H1 (cell line): ENCODE measurements at regions not wholly inside any gene's neighbourhood (a gene's known extent, or its start where the extent isn't known, plus 50 kb on each side); places are given as distances from the start of the nearest gene placed in this dataset.

Source experiments
- CTCF ChIA-PET: fragments of 300-600 bp; sonication (Branson Sonifier 250); formaldehyde crosslinking; loops from one replicate; lab custom pipeline; 2021; ENCODE audit not compliant: partially characterized antibody; lab: Charles Lee
- POLR2A ChIA-PET: fragments of 300-600 bp; sonication (Branson Sonifier 250); formaldehyde crosslinking; loops from one replicate; lab custom pipeline; 2021; ENCODE audit warnings: inconsistent platforms; ENCODE audit not compliant: partially characterized antibody; lab: Charles Lee
- DNase-seq, 2 experiments: peaks; one replicate each; pipeline versions ENCODE4 v3.0.0 to v3.0.0-alpha.2; 2010 to 2022; ENCODE audit warnings: low spot score in 2 of 2, low read depth in 1 of 2, mixed read lengths in 1 of 2
- FAIRE-seq: peaks from 2 replicates; lab custom pipeline; 2011; peaks lifted over from hg19 to GRCh38; lab: Jason Lieb, UNC
- H2AFZ ChIP-seq: 2 replicates; pipeline ENCODE4 v1.8.1; 2012; ENCODE audit warnings: low read length, inconsistent platforms
- H2AK5ac ChIP-seq: 2 replicates; pipeline ENCODE4 v1.6.1; 2013; ENCODE audit warnings: low read depth, low read length
- H2BK120ac ChIP-seq: replicated peaks from 2 replicates; pipeline ENCODE3; 2013; ENCODE audit warnings: low read depth, low read length, inconsistent platforms
- H2BK12ac ChIP-seq: 2 replicates; pipeline ENCODE4 v1.6.1; 2013; ENCODE audit warnings: low read depth, low read length
- H2BK15ac ChIP-seq: 2 replicates; pipeline ENCODE4 v1.6.1; 2013; ENCODE audit warnings: low read length
- H2BK20ac ChIP-seq: 2 replicates; pipeline ENCODE4 v1.6.1; 2013; ENCODE audit warnings: low read length
- H2BK5ac ChIP-seq: 2 replicates; pipeline ENCODE4 v1.6.1; 2013; ENCODE audit warnings: low read depth, low read length
- H3K14ac ChIP-seq: 2 replicates; pipeline ENCODE4 v1.6.1; 2013; ENCODE audit warnings: inconsistent platforms; ENCODE audit not compliant: insufficient read length
- H3K18ac ChIP-seq: 2 replicates; pipeline ENCODE4 v1.6.1; 2013; ENCODE audit warnings: low read length; ENCODE audit errors: extremely low read depth
- H3K23ac ChIP-seq: 2 replicates; pipeline ENCODE4 v1.6.1; 2013; ENCODE audit warnings: inconsistent platforms; ENCODE audit not compliant: insufficient read length
- H3K23me2 ChIP-seq: 2 replicates; pipeline ENCODE4 v1.6.1; 2013; ENCODE audit warnings: low read depth, low read length
- H3K27ac ChIP-seq: 2 replicates; pipeline ENCODE4 v1.6.1; 2011; ENCODE audit warnings: low read depth, low read length, inconsistent platforms
- H3K27me3 ChIP-seq, 4 experiments: replicated peaks in 1 of 4; 1 replicate in 1 of 4; 2 replicates in 3 of 4; pipeline versions ENCODE4 v1.6.1 to v1.8.1; 2011 to 2013; ENCODE audit warnings: low read length in 3 of 4, mild to moderate bottlenecking in 3 of 4, inconsistent platforms in 2 of 4, mixed read lengths in 2 of 4, moderate library complexity in 1 of 4; ENCODE audit not compliant: control insufficient read depth in 3 of 4, insufficient read depth in 3 of 4; ENCODE audit errors: extremely low read depth in 1 of 4
- H3K36me3 ChIP-seq, 4 experiments: 2 replicates each; pipeline versions ENCODE4 v1.6.1 to v1.8.1; 2011 to 2013; ENCODE audit warnings: mild to moderate bottlenecking in 4 of 4, low read length in 3 of 4, moderate library complexity in 2 of 4, control low read depth in 1 of 4, inconsistent platforms in 1 of 4; ENCODE audit not compliant: insufficient read depth in 4 of 4, control insufficient read depth in 2 of 4
- H3K4ac ChIP-seq: replicated peaks from 2 replicates; pipeline ENCODE3; 2013; ENCODE audit warnings: low read length, low read depth, mixed read lengths, inconsistent platforms; ENCODE audit not compliant: insufficient read length
- H3K4me1 ChIP-seq, 4 experiments: replicated peaks in 1 of 4; 1 replicate in 1 of 4; 2 replicates in 3 of 4; pipeline versions ENCODE4 v1.6.1 to v1.8.1; 2011 to 2013; ENCODE audit warnings: low read length in 3 of 4, inconsistent platforms in 2 of 4, mixed read lengths in 1 of 4; ENCODE audit not compliant: insufficient read depth in 4 of 4, control insufficient read depth in 3 of 4
- H3K4me2 ChIP-seq, 2 experiments: 2 replicates each; pipeline versions ENCODE4 v1.6.1 to v1.8.1; 2011 to 2013; ENCODE audit warnings: low read depth in 2 of 2, low read length in 2 of 2, control low read depth in 1 of 2, inconsistent platforms in 1 of 2, mild to moderate bottlenecking in 1 of 2; ENCODE audit not compliant: insufficient read depth in 1 of 2
- H3K4me3 ChIP-seq, 4 experiments: fragments of 200-600, 300-600 bp in 1 of 4; sonication (generic), shearing (Covaris generic), sonication (Bioruptor Twin) in 1 of 4; 2 replicates each; pipeline versions ENCODE4 v1.5.1 to v1.8.1; 2011 to 2016; ENCODE audit warnings: low read length in 4 of 4, low read depth in 3 of 4, control low read depth in 2 of 4, inconsistent platforms in 2 of 4, mild to moderate bottlenecking in 2 of 4, mixed read lengths in 1 of 4, moderate library complexity in 1 of 4; ENCODE audit not compliant: insufficient read depth in 2 of 4; ENCODE audit errors: extremely low read depth in 1 of 4
- H3K56ac ChIP-seq: replicated peaks from 2 replicates; pipeline ENCODE3; 2013; ENCODE audit warnings: low read depth, mild to moderate bottlenecking, mixed read lengths, low read length, inconsistent platforms; ENCODE audit not compliant: insufficient read length
- H3K79me1 ChIP-seq: 2 replicates; pipeline ENCODE4 v1.6.1; 2013; ENCODE audit warnings: low read depth, low read length, control low read depth
- H3K79me2 ChIP-seq, 2 experiments: 2 replicates each; pipeline versions ENCODE4 v1.6.1 to v1.8.1; 2012 to 2013; ENCODE audit warnings: low read length in 2 of 2, mild to moderate bottlenecking in 2 of 2, inconsistent platforms in 1 of 2; ENCODE audit not compliant: insufficient read depth in 2 of 2, control insufficient read depth in 1 of 2
- H3K9ac ChIP-seq, 4 experiments: replicated peaks in 1 of 4; 1 replicate in 1 of 4; 2 replicates in 3 of 4; pipeline versions ENCODE4 v1.6.1 to v1.8.1; 2011 to 2013; ENCODE audit warnings: low read depth in 3 of 4, low read length in 3 of 4, control low read depth in 2 of 4, mild to moderate bottlenecking in 2 of 4, moderate library complexity in 2 of 4, inconsistent platforms in 1 of 4; ENCODE audit errors: extremely low read depth in 1 of 4
- H3K9me3 ChIP-seq, 2 experiments: 2 replicates each; pipeline versions ENCODE4 v1.6.1 to v1.8.1; 2012 to 2013; ENCODE audit warnings: mild to moderate bottlenecking in 2 of 2, moderate library complexity in 2 of 2, control low read depth in 1 of 2, inconsistent platforms in 1 of 2, low read depth in 1 of 2, low read length in 1 of 2, mixed read lengths in 1 of 2; ENCODE audit not compliant: insufficient read depth in 2 of 2
- H4K20me1 ChIP-seq, 2 experiments: replicated peaks in 1 of 2; 2 replicates each; pipeline versions ENCODE3 to v1.8.1; 2011 to 2013; ENCODE audit warnings: inconsistent platforms in 2 of 2, low read length in 2 of 2, mild to moderate bottlenecking in 1 of 2; ENCODE audit not compliant: insufficient read depth in 2 of 2, control insufficient read depth in 1 of 2
- H4K5ac ChIP-seq: 2 replicates; pipeline ENCODE4 v1.6.1; 2013; ENCODE audit warnings: low read length, low read depth, mixed read lengths, inconsistent platforms; ENCODE audit not compliant: insufficient read length
- H4K8ac ChIP-seq: 2 replicates; pipeline ENCODE4 v1.8.0; 2013; ENCODE audit warnings: mild to moderate bottlenecking, moderate library complexity, low read length, inconsistent platforms; ENCODE audit not compliant: insufficient read depth; ENCODE audit errors: extremely low read depth
- H4K91ac ChIP-seq: replicated peaks from 2 replicates; pipeline ENCODE3; 2013; ENCODE audit warnings: low read length, mixed read lengths, inconsistent platforms; ENCODE audit not compliant: insufficient read length
- HDAC2 ChIP-seq, 2 experiments: fragments of 300-600 bp in 1 of 2; sonication (generic) in 1 of 2; IDR thresholded peaks; 2 replicates each; pipeline ENCODE4 v1.6.1; 2011 to 2012; ENCODE audit warnings: low read depth in 2 of 2, low read length in 2 of 2, mild to moderate bottlenecking in 2 of 2, moderate library complexity in 2 of 2, borderline replicate concordance in 1 of 2, inconsistent platforms in 1 of 2
- whole genome bisulfite sequencing, 2 experiments: shearing (Covaris generic) in 1 of 2; methylation state at CpG; one replicate each; pipeline versions ENCODE4 v1.1.6 to v1.1.7; 2013 to 2015; ENCODE audit warnings: low lambda C conversion rate in 2 of 2, mixed read lengths in 2 of 2, inconsistent platforms in 1 of 2, low coverage in 1 of 2, missing lambda C conversion rate in 1 of 2; ENCODE audit not compliant: insufficient replicate concordance in 2 of 2, insufficient coverage in 1 of 2, insufficient read length in 1 of 2; ENCODE audit errors: extremely low coverage in 1 of 2, missing lambda C conversion rate in 1 of 2; 5-methylcytosine and 5-hydroxymethylcytosine counted together

GRCh38 chr2:5242751-5243150 lies 449.4 kb upstream of the SOX11 start:
- Histone ChIP-seq H3K4me3 (no peak overlapping the region), H4K5ac (no peak overlapping the region), H2BK15ac (no peak overlapping the region), H4K8ac (no peak overlapping the region), H4K20me1 (no peaks in the 10 kb centered on the region), H2AFZ (peak overlapping the region; percentile 88; the same call in 1 of the 2 replicates), H3K79me1 (no peaks in the 10 kb centered on the region), H2AK5ac (no peak overlapping the region), H3K4ac (no peak overlapping the region), H3K4me1 (no peaks in the 10 kb centered on the region), H3K4me2 (no peak overlapping the region), H4K91ac (no peak overlapping the region), H3K9ac (no peak overlapping the region), H2BK120ac (no peak overlapping the region), H3K36me3 (no peaks in the 10 kb centered on the region), H2BK20ac (no peak overlapping the region), H3K27me3 (no peaks in the 10 kb centered on the region), H3K56ac (no peak overlapping the region), H2BK12ac (no peak overlapping the region), H3K23me2 (no peaks in the 10 kb centered on the region), H3K23ac (no peak overlapping the region), H3K79me2 (no peaks in the 10 kb centered on the region), H3K18ac (no peak overlapping the region), H2BK5ac (no peak overlapping the region), H3K14ac (no peak overlapping the region), H3K9me3 (no peaks in the 10 kb centered on the region), H3K27ac (no peak overlapping the region)
- 89% methylated on average over 3 of the region's 3 CpGs; no CpG with 5 or more reads in 1 of the 2 experiments for WGBS, 2 experiments
- DNase-seq: no peak
- TF ChIP-seq HDAC2 (IDR thresholded peaks at IDR 0.05; ENCODE audit: borderline replicate concordance in 1 of 2, low read depth in 2 of 2, low read length in 2 of 2): no peak
- ChIA-PET CTCF (interaction anchor here (0.7 kb wide), 1 partner anchor 38 kb away, joined by 3 read pairs; no protein-coding TSS in a partner anchor), POLR2A (no interaction called here)
- FAIRE-seq: no peak
